HCT116 (cell line): ENCODE measurements at regions not wholly inside any gene's neighbourhood (a gene's known extent, or its start where the extent isn't known, plus 50 kb on each side); places are given as distances from the start of the nearest gene placed in this dataset.

Source experiments
- ATAC-seq: fragments of 200-7000 bp; cut with Tn5 transposase; 2 replicates; pipeline ENCODE4 v1.9.1; 2020; ENCODE audit warnings: mild to moderate bottlenecking, moderate library complexity
- BruUV-seq: library from RNA; stranded (reverse); fragments of 400-500 nt; replicated peaks from 2 replicates; lab custom pipeline; 2021; lab: Mats Ljungman, UMichigan
- CTCF ChIA-PET: fragments of 300-600 bp; sonication (Branson Sonifier 250); formaldehyde crosslinking; loops from one replicate; lab custom pipeline; 2021; ENCODE audit warnings: antibody characterized with exemption; lab: Charles Lee
- POLR2A ChIA-PET: fragments of 300-600, 350-600 bp; sonication (Branson Sonifier 250); formaldehyde crosslinking; loops from one replicate; lab custom pipeline; 2021; ENCODE audit warnings: antibody characterized with exemption; lab: Charles Lee
- RAD21 ChIA-PET, 2 experiments: fragments of 300-600 bp; sonication (Branson Sonifier 250); formaldehyde crosslinking; loops; one replicate each; lab custom pipeline; 2023; ENCODE audit warnings: low total read pairs in 2 of 2; ENCODE audit not compliant: uncharacterized antibody in 2 of 2, unreplicated experiment in 2 of 2, low non-redundant PET in 1 of 2; lab: Charles Lee
- DNase-seq: peaks from one replicate; pipeline ENCODE4 v3.0.0-alpha.2; 2010; ENCODE audit warnings: low read depth, low spot score
- H2AFZ ChIP-seq: fragments of 200-600 bp; shearing (Covaris generic), sonication (generic); 2 replicates; pipeline ENCODE4 v1.6.1; 2017; ENCODE audit warnings: low read depth, mixed run types, mixed read lengths, antibody characterized with exemption, low read length; ENCODE audit not compliant: poor library complexity, severe bottlenecking
- H3K27ac ChIP-seq: 2 replicates; pipeline ENCODE4 v1.5.1; 2012; ENCODE audit warnings: low read depth, low read length
- H3K27me3 ChIP-seq: fragments of 200-600 bp; sonication (generic); 2 replicates; pipeline ENCODE4 v1.6.1; 2016; ENCODE audit warnings: mixed run types, low read length, mixed read lengths; ENCODE audit not compliant: insufficient read depth
- H3K36me3 ChIP-seq, 2 experiments: fragments of 200-500 bp in 1 of 2; fragments of 200-600 bp in 1 of 2; sonication (Bioruptor generic) in 1 of 2; sonication (generic) in 1 of 2; 2 replicates each; pipeline versions ENCODE4 v1.5.1 to v1.6.1; 2014 to 2016; ENCODE audit warnings: low read length in 2 of 2, inconsistent platforms in 1 of 2, mixed read lengths in 1 of 2, mixed run types in 1 of 2; ENCODE audit not compliant: insufficient read depth in 2 of 2, control insufficient read depth in 1 of 2
- H3K4me1 ChIP-seq, 2 experiments: fragments of 200-600 bp in 1 of 2; sonication (generic) in 1 of 2; 2 replicates each; pipeline versions ENCODE4 v1.5.1 to v1.6.1; 2012 to 2017; ENCODE audit warnings: low read length in 2 of 2, inconsistent platforms in 1 of 2, mild to moderate bottlenecking in 1 of 2, mixed read lengths in 1 of 2, mixed run types in 1 of 2, moderate library complexity in 1 of 2; ENCODE audit not compliant: insufficient read depth in 2 of 2, control insufficient read depth in 1 of 2
- H3K4me2 ChIP-seq: fragments of 200-600 bp; sonication (generic); 2 replicates; pipeline ENCODE4 v1.6.1; 2017; ENCODE audit warnings: mixed run types, low read length, mixed read lengths
- H3K4me3 ChIP-seq, 2 experiments: fragments of 200-600 bp in 1 of 2; sonication (generic) in 1 of 2; replicated peaks in 1 of 2; 2 replicates each; pipeline ENCODE4 v1.5.1; 2011 to 2016; ENCODE audit warnings: low read length in 2 of 2, control low read depth in 1 of 2, low read depth in 1 of 2, mild to moderate bottlenecking in 1 of 2, mixed read lengths in 1 of 2, mixed run types in 1 of 2
- H3K79me2 ChIP-seq: fragments of 200-600 bp; sonication (generic); 2 replicates; pipeline ENCODE4 v1.6.1; 2017; ENCODE audit warnings: mild to moderate bottlenecking, mixed run types, low read length, moderate library complexity, mixed read lengths; ENCODE audit not compliant: insufficient read depth
- H3K9ac ChIP-seq: fragments of 200-600 bp; sonication (generic); 2 replicates; pipeline ENCODE4 v1.6.1; 2016; ENCODE audit warnings: low read length, mixed read lengths
- H3K9me2 ChIP-seq: fragments of 200-600 bp; sonication (generic), shearing (Covaris generic); 2 replicates; pipeline ENCODE4 v1.6.1; 2017; ENCODE audit warnings: mixed run types, mild to moderate bottlenecking, moderate library complexity; ENCODE audit not compliant: insufficient read depth
- H3K9me3 ChIP-seq, 2 experiments: fragments of 200-500 bp in 1 of 2; fragments of 200-600 bp in 1 of 2; sonication (Bioruptor generic) in 1 of 2; sonication (generic) in 1 of 2; 2 replicates each; pipeline ENCODE4 v1.6.1; 2014 to 2017; ENCODE audit warnings: low read length in 2 of 2, mixed read lengths in 2 of 2, inconsistent platforms in 1 of 2, low read depth in 1 of 2, mild to moderate bottlenecking in 1 of 2, mixed run types in 1 of 2, moderate library complexity in 1 of 2; ENCODE audit not compliant: control insufficient read depth in 1 of 2, insufficient read depth in 1 of 2
- H4K20me1 ChIP-seq: fragments of 200-600 bp; sonication (generic), shearing (Covaris generic); 2 replicates; pipeline ENCODE4 v1.6.1; 2017; ENCODE audit warnings: mixed run types, mild to moderate bottlenecking, moderate library complexity; ENCODE audit not compliant: insufficient read depth
- CBX3 ChIP-seq: IDR thresholded peaks from 2 replicates; pipeline ENCODE4 v1.6.1; 2012; ENCODE audit warnings: low read depth
- CEBPB ChIP-seq: IDR thresholded peaks from 2 replicates; pipeline ENCODE4 v1.6.1; 2012; ENCODE audit warnings: low read depth
- ELF1 ChIP-seq: IDR thresholded peaks from 2 replicates; pipeline ENCODE4 v1.6.1; 2012; ENCODE audit warnings: low read depth, borderline replicate concordance
- EZH2 ChIP-seq: fragments of 200-600 bp; sonication (generic); IDR thresholded peaks from 2 replicates; pipeline ENCODE4 v1.6.1; 2017; ENCODE audit warnings: antibody characterized with exemption, mixed run types
- EZH2phosphoT487 ChIP-seq: fragments of 200-600 bp; IDR thresholded peaks from 2 replicates; pipeline ENCODE4 v1.6.1; 2018; ENCODE audit warnings: antibody characterized with exemption, borderline replicate concordance
- FOSL1 ChIP-seq: IDR thresholded peaks from 2 replicates; pipeline ENCODE4 v1.6.1; 2012; ENCODE audit warnings: low read depth
- MAX ChIP-seq: IDR thresholded peaks from 2 replicates; pipeline ENCODE4 v1.6.1; 2012
- POLR2A ChIP-seq: IDR thresholded peaks from 2 replicates; pipeline ENCODE4 v1.7.0; 2011; ENCODE audit warnings: borderline replicate concordance; ENCODE audit not compliant: insufficient read depth, insufficient read length; ENCODE audit errors: extremely low read depth
- POLR2AphosphoS5 ChIP-seq: IDR thresholded peaks from 2 replicates; pipeline ENCODE4 v1.6.1; 2011; ENCODE audit warnings: mild to moderate bottlenecking, low read depth, low read length, moderate library complexity
- SP1 ChIP-seq: IDR thresholded peaks from 2 replicates; pipeline ENCODE4 v1.6.1; 2012; ENCODE audit warnings: low read depth
- SRF ChIP-seq: IDR thresholded peaks from 2 replicates; pipeline ENCODE4 v1.6.1; 2012; ENCODE audit warnings: low read depth
- TCF7L2 ChIP-seq: IDR thresholded peaks from 2 replicates; pipeline ENCODE4 v1.7.0; 2011; ENCODE audit warnings: borderline replicate concordance, inconsistent platforms; ENCODE audit not compliant: insufficient read depth, insufficient read length; ENCODE audit errors: extremely low read depth
- YY1 ChIP-seq: IDR thresholded peaks from 2 replicates; pipeline ENCODE4 v1.6.1; 2011; ENCODE audit warnings: low read length, low read depth, moderate library complexity, mild to moderate bottlenecking; ENCODE audit not compliant: insufficient replicate concordance; ENCODE audit errors: extremely low read depth
- ZBTB33 ChIP-seq: IDR thresholded peaks from 2 replicates; pipeline ENCODE4 v1.6.1; 2011; ENCODE audit warnings: mild to moderate bottlenecking, low read length, moderate library complexity; ENCODE audit not compliant: insufficient replicate concordance; ENCODE audit errors: extremely low read depth
- ZFX ChIP-seq: fragments of 450-650 bp; IDR thresholded peaks from 2 replicates; pipeline ENCODE4 v1.6.1; 2017
- ZNF274 ChIP-seq: fragments of 200-500 bp; sonication (Bioruptor generic); IDR thresholded peaks from 2 replicates; pipeline ENCODE4 v1.6.1; 2014; ENCODE audit warnings: mild to moderate bottlenecking, low read depth, low read length, inconsistent platforms
- intact Hi-C: fragments of 100-400 bp; cut with micrococcal nuclease; formaldehyde crosslinking; loops from 2 replicates; pipeline ENCODE4 v1.10.0; 2022

GRCh38 chr1:79507770-79508169 lies 501.2 kb upstream of the ADGRL4 start:
- no peak for TF ChIP-seq ZBTB33
- TF ChIP-seq TCF7L2, result no peak
- TF ChIP-seq POLR2A, result no peak
- TF ChIP-seq POLR2AphosphoS5, result no peak
- TF ChIP-seq SP1, result no peak
- TF ChIP-seq ZFX, result no peak
- no peak for TF ChIP-seq SRF
- TF ChIP-seq ELF1, result no peak
- no peak for TF ChIP-seq ZNF274
- TF ChIP-seq CEBPB, result no peak
- TF ChIP-seq YY1, result no peak
- TF ChIP-seq MAX, result no peak
- TF ChIP-seq EZH2phosphoT487, result no peak
- TF ChIP-seq CBX3, result no peak
- no peak for TF ChIP-seq EZH2
- TF ChIP-seq FOSL1, result no peak
- TF ChIP-seq, all 23 proteins: peak for 0
- ATAC-seq, result no peak
- H3K9ac ChIP-seq, result no peak overlapping the region

More at GRCh38 chr1:79507770-79508169, 501.2 kb upstream of the ADGRL4 start:
- ChIA-PET POLR2A (no interaction called here), RAD21 (no interaction called here), CTCF (no interaction called here)
- intact Hi-C loops, result no loop called here
- H3K9me2 ChIP-seq, result no peaks in the 10 kb centered on the region
- H3K79me2 ChIP-seq, result no peaks in the 10 kb centered on the region
- H3K4me3 ChIP-seq, result no peak overlapping the region
- no peaks in the 10 kb centered on the region for H4K20me1 ChIP-seq
- no peak overlapping the region for H2AFZ ChIP-seq
- no peaks in the 10 kb centered on the region for H3K4me1 ChIP-seq
- no peak overlapping the region for H3K4me2 ChIP-seq
- BruUV-seq, result no TSS peak
- H3K27me3 ChIP-seq, result no peaks in the 10 kb centered on the region
- no peaks in the 10 kb centered on the region for H3K9me3 ChIP-seq
- no peak overlapping the region for H3K27ac ChIP-seq
- H3K36me3 ChIP-seq, result no peaks in the 10 kb centered on the region
- DNase-seq, result no peak
